ENCODE measurements at regions not wholly inside any gene's neighbourhood (a gene's known extent, or its start where the extent isn't known, plus 50 kb on each side); places are given as distances from the start of the nearest gene placed in this dataset.

- TF ChIP-seq CTCF (IDR thresholded peaks at IDR 0.05; ENCODE audit: low read length) (no peak), EZH2 (optimal IDR thresholded peaks at IDR 0.05; ENCODE audit: low read depth, low read length) (no peak)
Observed at GRCh38 chr1:104593413-104594187, 843.9 kb downstream of the AMY1C start.

Measured in MM.1S (cell line).